HG03108 (cell line): ENCODE measurements at regions not wholly inside any gene's neighbourhood (a gene's known extent, or its start where the extent isn't known, plus 50 kb on each side); places are given as distances from the start of the nearest gene placed in this dataset.
"Not testable (repeated sequence)": the region's sequence is repeated elsewhere in the genome, so short reads cannot be mapped to it uniquely, and the experiment has no call there.

Experiments used
- ATAC-seq: cut with Tn5 transposase; IDR thresholded peaks from one replicate; pipeline ENCODE4 v1.9.1; 2021; ENCODE audit warnings: moderate library complexity; ENCODE audit not compliant: unreplicated experiment

- not testable (repeated sequence) for ATAC-seq
Observed at GRCh38 chr4:10388146-10388545, 69.1 kb downstream of the ZNF518B start.

GRCh38 chr4:10385994-10386394, 71.2 kb downstream of the ZNF518B start:
- ATAC-seq = no peak

DNA sequence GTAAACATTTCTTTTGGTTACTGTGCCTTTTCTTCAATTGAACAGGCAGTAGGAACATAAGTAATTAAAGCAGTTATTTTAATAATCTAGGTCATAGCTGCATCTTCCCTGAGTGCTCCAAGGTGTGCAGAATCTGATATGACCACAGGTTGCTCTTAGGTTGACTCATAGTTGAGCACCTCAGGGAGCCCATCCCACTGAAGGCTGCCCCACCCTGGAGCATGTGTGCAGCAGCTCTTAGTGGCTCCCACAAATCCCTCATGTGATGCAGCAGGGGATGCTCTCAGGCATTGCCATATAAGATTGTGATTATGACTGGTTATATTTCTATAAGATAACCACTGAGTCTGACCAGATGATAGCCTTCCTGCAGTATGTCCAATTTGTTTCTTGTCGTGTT, 72.3 kb downstream of the ZNF518B start:
- ATAC-seq = no peak

- no peak for ATAC-seq
Observed at GRCh38 chr4:10383417-10383816, 73.8 kb downstream of the ZNF518B start.

DNA sequence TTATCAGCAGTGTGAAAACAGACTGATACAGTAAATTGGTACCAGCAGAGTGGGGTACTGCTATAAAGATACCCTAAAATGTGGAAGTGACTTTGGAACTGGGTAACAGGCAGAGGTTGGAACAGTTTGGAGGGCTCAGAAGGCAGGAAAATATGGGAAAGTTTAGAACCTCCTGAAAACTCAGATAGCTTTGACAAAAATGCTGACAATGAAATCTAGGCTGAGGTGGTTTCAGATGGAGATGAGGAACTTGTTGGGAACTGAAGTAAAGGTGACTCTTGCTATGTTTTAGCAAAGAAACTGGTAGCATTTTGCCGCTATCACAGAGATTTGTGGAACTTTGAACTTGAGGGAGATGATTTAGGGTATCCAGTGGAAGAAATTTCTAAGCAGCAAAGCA, 75.1 kb downstream of the ZNF518B start:
- not testable (repeated sequence) for ATAC-seq

DNA sequence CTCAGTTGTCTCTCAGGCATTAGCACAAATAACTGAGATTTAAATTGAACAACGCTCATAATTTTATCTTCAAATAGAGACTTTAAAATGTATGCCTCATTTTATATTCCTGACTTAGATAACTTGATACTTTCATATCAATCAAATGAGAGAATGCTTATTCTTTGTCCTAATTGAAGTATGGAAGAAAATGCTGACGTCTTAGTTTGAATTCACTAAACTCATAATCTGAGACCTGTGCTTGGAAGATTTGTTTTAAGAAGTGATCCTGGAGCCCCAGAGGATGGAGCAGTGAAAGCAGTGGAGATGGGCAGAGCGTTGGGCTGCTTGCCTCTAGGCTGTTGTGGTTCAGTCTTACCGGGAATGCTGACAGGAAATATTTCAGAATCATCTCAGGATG, 76.1 kb downstream of the ZNF518B start:
- no peak for ATAC-seq

GRCh38 chr4:10380735-10381134, 76.5 kb downstream of the ZNF518B start:
- ATAC-seq = no peak

- ATAC-seq = no peak
Observed at GRCh38 chr4:10371869-10372471, 85.3 kb downstream of the ZNF518B start.

DNA sequence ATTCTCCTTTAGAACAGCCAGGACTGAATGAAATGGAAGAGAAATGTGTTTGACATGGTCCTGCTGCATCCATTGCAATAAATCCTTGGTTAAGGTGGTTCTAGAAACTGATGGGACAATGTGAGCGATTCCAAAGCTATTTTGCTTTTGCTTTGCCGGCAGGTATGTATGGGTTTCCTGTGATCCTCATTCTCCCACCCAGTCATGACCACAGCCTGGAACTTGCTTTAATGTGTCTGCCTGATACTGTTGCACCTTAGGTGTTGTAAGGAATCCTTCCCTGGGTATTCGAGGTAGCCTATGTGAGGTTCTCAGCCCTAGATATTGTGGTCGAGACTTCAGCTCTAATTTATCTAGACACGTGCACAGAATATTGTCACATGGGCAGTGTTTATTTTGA, 86.1 kb downstream of the ZNF518B start:
- ATAC-seq = no peak

- ATAC-seq = no peak
Observed at GRCh38 chr4:10369517-10369916, 87.7 kb downstream of the ZNF518B start.

- ATAC-seq = no peak
Observed at GRCh38 chr4:10366628-10367027, 90.6 kb downstream of the ZNF518B start.

GRCh38 chr4:10364194-10364593, 93.0 kb downstream of the ZNF518B start:
- no peak for ATAC-seq

DNA sequence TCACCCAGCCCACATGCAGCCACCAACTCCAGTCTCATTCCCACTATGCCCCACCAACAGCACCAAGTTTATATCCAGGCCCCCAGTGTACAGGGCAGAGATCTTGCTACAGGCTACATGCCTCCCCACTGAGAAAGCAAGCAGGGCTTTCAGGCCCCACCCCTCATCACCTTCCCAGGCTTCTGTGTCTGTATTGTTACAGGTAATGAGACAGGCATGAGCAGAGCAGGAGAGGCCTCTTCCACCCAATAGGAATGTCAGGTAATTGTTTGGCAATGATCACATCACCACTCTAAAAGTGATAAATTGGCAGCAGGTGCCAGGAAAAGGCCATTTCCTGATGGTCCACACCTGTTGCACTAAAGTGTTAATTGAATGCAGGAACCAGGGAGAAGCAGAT, 102.5 kb downstream of the ZNF518B start:
- ATAC-seq = no peak

- ATAC-seq = no peak
Observed at GRCh38 chr4:10354225-10354624, 103.0 kb downstream of the ZNF518B start.

DNA sequence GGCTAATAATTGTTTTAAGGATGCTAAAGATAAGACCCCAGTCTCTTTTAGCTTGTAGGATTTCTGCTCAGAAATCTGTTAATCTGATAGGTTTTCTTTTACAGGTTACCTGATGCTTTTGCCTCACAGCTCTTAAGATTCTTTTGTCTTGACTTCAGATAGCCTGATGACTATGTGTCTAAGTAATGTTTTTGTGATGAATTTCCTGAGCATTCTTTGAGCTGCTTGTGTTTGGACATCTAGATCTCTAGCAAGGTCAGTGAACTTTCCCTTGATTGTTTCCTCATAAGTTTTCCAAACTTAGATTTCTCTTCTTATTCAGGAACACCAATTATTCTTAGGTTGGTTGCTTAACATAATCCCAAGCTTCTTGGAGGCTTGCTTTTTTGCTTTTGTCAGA, 104.1 kb downstream of the ZNF518B start:
- no peak for ATAC-seq

DNA sequence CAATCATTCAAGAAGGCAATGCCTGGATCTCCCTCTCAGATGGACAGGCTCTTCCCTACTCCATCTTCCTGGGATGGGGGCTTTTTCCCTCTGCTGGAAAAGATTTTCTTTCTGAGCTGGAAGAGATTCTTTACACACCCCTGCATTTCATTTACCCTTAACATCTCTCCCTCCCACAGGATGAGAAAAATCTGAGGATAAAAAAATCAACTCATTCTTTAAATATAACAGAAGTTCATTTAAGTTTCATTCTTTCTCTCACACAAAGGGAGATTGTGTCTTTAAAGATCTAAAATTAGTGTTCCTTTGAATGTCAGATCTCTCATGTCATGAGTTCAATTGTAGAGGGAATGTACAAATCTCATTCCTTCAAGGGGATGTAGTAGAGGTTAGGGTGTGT, 109.0 kb downstream of the ZNF518B start:
- no peak for ATAC-seq

DNA sequence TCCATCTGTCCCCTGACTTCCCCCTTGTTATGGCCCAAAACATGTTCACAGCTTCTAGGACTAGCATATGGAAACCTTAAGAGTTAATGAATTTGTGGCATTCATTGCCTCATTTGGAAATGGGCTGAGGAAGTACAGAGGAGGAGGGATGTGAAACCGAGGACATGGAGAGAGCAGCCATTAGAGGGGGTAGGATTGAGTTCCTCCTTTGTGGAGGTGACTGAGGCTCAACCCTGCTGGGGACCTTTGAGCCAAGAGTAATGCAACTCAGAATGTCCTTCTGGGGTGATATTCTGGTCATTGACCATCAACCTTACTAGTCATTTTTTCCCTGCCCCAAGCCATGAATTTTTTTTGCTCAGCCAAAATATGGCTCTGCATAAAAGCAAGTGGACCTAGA, 109.4 kb downstream of the ZNF518B start:
- no peak for ATAC-seq

DNA sequence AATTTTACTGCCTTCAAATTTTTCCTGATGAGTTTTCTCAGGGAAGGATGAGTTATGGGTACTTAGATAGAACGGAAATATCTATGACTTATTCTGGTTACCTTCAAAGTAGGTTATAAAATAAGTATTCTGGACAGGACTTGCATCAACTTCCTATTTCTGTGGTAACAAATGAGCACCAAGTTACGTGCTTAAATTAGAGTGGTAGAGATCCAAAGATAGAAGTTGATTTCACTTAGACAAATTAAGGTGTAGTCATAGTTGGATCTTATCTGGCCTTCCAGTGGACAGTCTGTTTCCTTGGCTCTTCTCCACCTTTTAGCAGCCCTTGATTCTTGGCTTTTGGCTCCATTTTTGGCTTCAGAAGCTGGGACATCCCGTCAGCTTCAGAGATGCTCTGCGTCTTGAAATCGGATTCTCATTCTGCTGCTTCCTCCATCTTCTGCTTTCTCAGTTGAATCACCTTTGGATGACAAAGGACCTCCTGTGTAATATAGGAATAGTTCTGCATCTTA, 109.9 kb downstream of the ZNF518B start:
- ATAC-seq = no peak

- no peak for ATAC-seq
Observed at GRCh38 chr4:10346023-10346422, 111.2 kb downstream of the ZNF518B start.

- no peak for ATAC-seq
Observed at GRCh38 chr4:10345381-10345784, 111.8 kb downstream of the ZNF518B start.

- no peak for ATAC-seq
Observed at GRCh38 chr4:10344824-10345223, 112.4 kb downstream of the ZNF518B start.

- no peak for ATAC-seq
Observed at GRCh38 chr4:10343656-10344055, 113.6 kb downstream of the ZNF518B start.

- ATAC-seq = no peak
Observed at GRCh38 chr4:10342866-10343265, 114.4 kb downstream of the ZNF518B start.
